ENCODE measurements at regions not wholly inside any gene's neighbourhood (a gene's known extent, or its start where the extent isn't known, plus 50 kb on each side); places are given as distances from the start of the nearest gene placed in this dataset.

DNA sequence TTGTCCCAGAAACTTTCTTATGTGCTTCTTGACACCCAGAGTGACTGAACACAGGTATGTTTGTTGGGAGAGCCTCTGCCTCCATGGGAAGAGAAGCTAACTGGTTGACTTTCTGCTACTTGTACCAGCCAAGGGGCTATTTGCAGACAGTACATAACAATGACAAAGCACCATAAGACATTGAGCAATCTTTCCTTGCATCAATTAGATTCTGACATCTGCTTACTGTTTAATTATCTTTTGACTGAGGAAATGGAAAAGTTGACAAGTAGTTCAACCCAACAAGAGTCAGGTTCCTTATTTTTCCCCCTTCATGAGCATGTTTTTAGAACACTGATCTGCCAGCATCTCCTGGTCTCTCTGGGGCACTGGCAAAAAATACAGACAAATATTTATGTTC is 157.7 kb downstream of the RPLP1 start:
- peaks cover 24% of the 10 kb centered on the region for H3K27me3 ChIP-seq (ENCODE audit: control insufficient read depth, insufficient read depth, low read length)
- intact Hi-C loops (cut with micrococcal nuclease): no loop called here

More for the DNA sequence above, 157.7 kb downstream of the RPLP1 start:
- Histone ChIP-seq H3K4ac (ENCODE audit: low read depth, low read length) (no peak overlapping the region), H2BK120ac (ENCODE audit: low read depth, low read length) (no peak overlapping the region), H3K4me2 (ENCODE audit: low read depth, low read length) (no peak overlapping the region), H4K91ac (ENCODE audit: insufficient read depth, low read depth, low read length) (no peak overlapping the region), H4K5ac (ENCODE audit: low read depth, low read length) (no peak overlapping the region), H3K56ac (ENCODE audit: extremely low read depth, insufficient read depth, low read length) (no peak overlapping the region), H3K23ac (ENCODE audit: low read depth, low read length) (no peak overlapping the region), H4K8ac (ENCODE audit: low read depth in 2 of 2, low read length in 2 of 2) (no peak overlapping the region), H4K20me1 (ENCODE audit: insufficient read depth, low read length) (no peaks in the 10 kb centered on the region), H3K9ac (ENCODE audit: low read depth, low read length) (no peak overlapping the region), H3K4me1 (ENCODE audit: control insufficient read depth, insufficient read depth, low read length) (no peaks in the 10 kb centered on the region), H3K9me1 (ENCODE audit: insufficient read depth, low read length) (no peaks in the 10 kb centered on the region), H2AK9ac (replicated peaks; ENCODE audit: low read depth, low read length, poor library complexity) (no peak overlapping the region), H3K14ac (replicated peaks; ENCODE audit: low read depth, low read length) (no peak overlapping the region), H2BK20ac (ENCODE audit: low read depth, low read length) (no peak overlapping the region), H2AFZ (replicated peaks; ENCODE audit: low read length, poor library complexity) (no peak overlapping the region), H3K4me3 (ENCODE audit: insufficient read depth, low read depth, low read length) (no peak overlapping the region), H2BK15ac (ENCODE audit: low read depth, low read length) (no peak overlapping the region), H3K36me3 (ENCODE audit: control insufficient read depth, insufficient read depth, low read length) (no peaks in the 10 kb centered on the region), H2AK5ac (ENCODE audit: low read depth, low read length) (no peak overlapping the region), H3K9me3 (ENCODE audit: control insufficient read depth, insufficient read depth, low read length) (no peaks in the 10 kb centered on the region), H3K79me1 (ENCODE audit: low read depth in 1 of 2, low read length in 2 of 2) (no peaks in the 10 kb centered on the region), H3K18ac (ENCODE audit: low read depth, low read length) (no peak overlapping the region), H2BK5ac (ENCODE audit: low read depth, low read length, poor library complexity, severe bottlenecking) (no peak overlapping the region), H3K27ac (ENCODE audit: insufficient read depth, low read length) (no peak overlapping the region)
- dilution Hi-C loops (cut with HindIII; ENCODE audit: low sequenced_read_pairs, unreplicated experiment): no loop called here
- ATAC-seq (ENCODE audit: low read depth) (no peak), DNase-seq (no peak)
- in situ Hi-C loops (cut with MboI; ENCODE audit: low sequenced_read_pairs): no loop called here
- TF ChIP-seq CEBPB (IDR thresholded peaks at IDR 0.05; ENCODE audit: low read depth, low read length): no peak
- TF ChIP-seq MAZ (IDR thresholded peaks at IDR 0.05; ENCODE audit: borderline replicate concordance, low read depth, low read length): no peak
- TF ChIP-seq, protein P1, sequence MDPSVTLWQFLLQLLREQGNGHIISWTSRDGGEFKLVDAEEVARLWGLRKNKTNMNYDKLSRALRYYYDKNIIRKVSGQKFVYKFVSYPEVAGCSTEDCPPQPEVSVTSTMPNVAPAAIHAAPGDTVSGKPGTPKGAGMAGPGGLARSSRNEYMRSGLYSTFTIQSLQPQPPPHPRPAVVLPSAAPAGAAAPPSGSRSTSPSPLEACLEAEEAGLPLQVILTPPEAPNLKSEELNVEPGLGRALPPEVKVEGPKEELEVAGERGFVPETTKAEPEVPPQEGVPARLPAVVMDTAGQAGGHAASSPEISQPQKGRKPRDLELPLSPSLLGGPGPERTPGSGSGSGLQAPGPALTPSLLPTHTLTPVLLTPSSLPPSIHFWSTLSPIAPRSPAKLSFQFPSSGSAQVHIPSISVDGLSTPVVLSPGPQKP (IDR thresholded peaks at IDR 0.05; ENCODE audit: borderline replicate concordance, low read depth, low read length): no peak
- no peak for TF ChIP-seq SMC3 (IDR thresholded peaks at IDR 0.05; ENCODE audit: low read depth, low read length)
- TF ChIP-seq MXI1 (IDR thresholded peaks at IDR 0.05; ENCODE audit: borderline replicate concordance, low read depth, low read length): no peak
- TF ChIP-seq RFX5 (IDR thresholded peaks at IDR 0.05; ENCODE audit: low read depth, low read length): no peak
- TF ChIP-seq, protein P2, sequence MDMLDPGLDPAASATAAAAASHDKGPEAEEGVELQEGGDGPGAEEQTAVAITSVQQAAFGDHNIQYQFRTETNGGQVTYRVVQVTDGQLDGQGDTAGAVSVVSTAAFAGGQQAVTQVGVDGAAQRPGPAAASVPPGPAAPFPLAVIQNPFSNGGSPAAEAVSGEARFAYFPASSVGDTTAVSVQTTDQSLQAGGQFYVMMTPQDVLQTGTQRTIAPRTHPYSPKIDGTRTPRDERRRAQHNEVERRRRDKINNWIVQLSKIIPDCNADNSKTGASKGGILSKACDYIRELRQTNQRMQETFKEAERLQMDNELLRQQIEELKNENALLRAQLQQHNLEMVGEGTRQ (IDR thresholded peaks at IDR 0.05; ENCODE audit: low read depth, low read length): no peak
- TF ChIP-seq, protein P3, sequence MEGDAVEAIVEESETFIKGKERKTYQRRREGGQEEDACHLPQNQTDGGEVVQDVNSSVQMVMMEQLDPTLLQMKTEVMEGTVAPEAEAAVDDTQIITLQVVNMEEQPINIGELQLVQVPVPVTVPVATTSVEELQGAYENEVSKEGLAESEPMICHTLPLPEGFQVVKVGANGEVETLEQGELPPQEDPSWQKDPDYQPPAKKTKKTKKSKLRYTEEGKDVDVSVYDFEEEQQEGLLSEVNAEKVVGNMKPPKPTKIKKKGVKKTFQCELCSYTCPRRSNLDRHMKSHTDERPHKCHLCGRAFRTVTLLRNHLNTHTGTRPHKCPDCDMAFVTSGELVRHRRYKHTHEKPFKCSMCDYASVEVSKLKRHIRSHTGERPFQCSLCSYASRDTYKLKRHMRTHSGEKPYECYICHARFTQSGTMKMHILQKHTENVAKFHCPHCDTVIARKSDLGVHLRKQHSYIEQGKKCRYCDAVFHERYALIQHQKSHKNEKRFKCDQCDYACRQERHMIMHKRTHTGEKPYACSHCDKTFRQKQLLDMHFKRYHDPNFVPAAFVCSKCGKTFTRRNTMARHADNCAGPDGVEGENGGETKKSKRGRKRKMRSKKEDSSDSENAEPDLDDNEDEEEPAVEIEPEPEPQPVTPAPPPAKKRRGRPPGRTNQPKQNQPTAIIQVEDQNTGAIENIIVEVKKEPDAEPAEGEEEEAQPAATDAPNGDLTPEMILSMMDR (conservative IDR thresholded peaks at IDR 0.05; ENCODE audit: low read depth, low read length): no peak
- no peak for TF ChIP-seq RAD21 (IDR thresholded peaks at IDR 0.05; ENCODE audit: low read length)
- no peak for TF ChIP-seq MAFK (IDR thresholded peaks at IDR 0.05; ENCODE audit: low read depth, low read length)
- no peak for TF ChIP-seq BHLHE40 (IDR thresholded peaks at IDR 0.05; ENCODE audit: low read depth, low read length)
- CTCF ChIA-PET: no interaction called here
- BruUV-seq (replicated peaks): no TSS peak
- POLR2A ChIA-PET (ENCODE audit: unreplicated experiment): no interaction called here
